CD14-positive monocyte (primary cell): ENCODE measurements at regions not wholly inside any gene's neighbourhood (a gene's known extent, or its start where the extent isn't known, plus 50 kb on each side); places are given as distances from the start of the nearest gene placed in this dataset.

Experiments used
- DNase-seq, 3 donors: peaks; one replicate each; pipeline ENCODE4 v3.0.0-alpha.2; 2011 to 2022
- H2AFZ ChIP-seq: 2 replicates; pipeline ENCODE4 v1.6.0; 2012; ENCODE audit warnings: mild to moderate bottlenecking, low read depth, low read length, inconsistent platforms; ENCODE audit not compliant: insufficient read depth, poor library complexity, severe bottlenecking
- H3K27ac ChIP-seq, 2 donors: 1 replicate in 1 of 2; 2 replicates in 1 of 2; pipeline ENCODE4 v1.5.1; 2012 to 2013; ENCODE audit warnings: low read length in 2 of 2, control low read depth in 1 of 2, inconsistent platforms in 1 of 2, low read depth in 1 of 2, mild to moderate bottlenecking in 1 of 2
- H3K27me3 ChIP-seq, 2 donors: one replicate each; pipeline versions ENCODE4 v1.6.0 to v1.6.1; 2011 to 2013; ENCODE audit warnings: low read length in 2 of 2; ENCODE audit not compliant: control insufficient read depth in 2 of 2, insufficient read depth in 2 of 2
- H3K36me3 ChIP-seq, 2 donors: replicated peaks in 1 of 2; 1 replicate in 1 of 2; 2 replicates in 1 of 2; pipeline versions ENCODE4 v1.5.1 to v1.6.1; 2012 to 2013; ENCODE audit warnings: low read length in 2 of 2, control low read depth in 1 of 2, inconsistent platforms in 1 of 2, mild to moderate bottlenecking in 1 of 2; ENCODE audit not compliant: insufficient read depth in 2 of 2, control insufficient read depth in 1 of 2
- H3K4me1 ChIP-seq, 2 donors: 1 replicate in 1 of 2; 2 replicates in 1 of 2; pipeline versions ENCODE4 v1.5.1 to v1.6.1; 2012 to 2013; ENCODE audit warnings: low read length in 2 of 2, control low read depth in 1 of 2, inconsistent platforms in 1 of 2, mild to moderate bottlenecking in 1 of 2, moderate library complexity in 1 of 2; ENCODE audit not compliant: insufficient read depth in 2 of 2, control insufficient read depth in 1 of 2
- H3K4me2 ChIP-seq: replicated peaks from 2 replicates; pipeline ENCODE3; 2012; ENCODE audit warnings: low read length, moderate library complexity, mild to moderate bottlenecking; ENCODE audit not compliant: poor library complexity, severe bottlenecking; ENCODE audit errors: extremely low read depth
- H3K4me3 ChIP-seq, 3 experiments: fragments of 200-600 bp in 1 of 3; sonication (generic) in 1 of 3; replicated peaks in 1 of 3; 1 replicate in 2 of 3; 2 replicates in 1 of 3; pipeline ENCODE4 v1.5.1; 2011 to 2013; ENCODE audit warnings: low read length in 3 of 3, mild to moderate bottlenecking in 3 of 3, control low read depth in 2 of 3, low read depth in 2 of 3, inconsistent platforms in 1 of 3, moderate library complexity in 1 of 3
- H3K79me2 ChIP-seq: 2 replicates; pipeline ENCODE4 v1.6.0; 2012; ENCODE audit warnings: mild to moderate bottlenecking, control low read depth, inconsistent platforms, low read length, moderate library complexity; ENCODE audit not compliant: insufficient read depth
- H3K9ac ChIP-seq: 2 replicates; pipeline ENCODE4 v1.6.0; 2017; ENCODE audit warnings: low read length, mild to moderate bottlenecking; ENCODE audit not compliant: insufficient read depth, poor library complexity, severe bottlenecking
- H3K9me3 ChIP-seq, 2 donors: replicated peaks in 1 of 2; 1 replicate in 1 of 2; 2 replicates in 1 of 2; pipeline versions ENCODE4 v1.5.1 to v1.6.1; 2012 to 2013; ENCODE audit warnings: low read length in 2 of 2, control low read depth in 1 of 2; ENCODE audit not compliant: control insufficient read depth in 1 of 2, insufficient read depth in 1 of 2
- H4K20me1 ChIP-seq: 2 replicates; pipeline ENCODE4 v1.6.0; 2012; ENCODE audit warnings: mild to moderate bottlenecking, low read length, control low read depth, moderate library complexity; ENCODE audit not compliant: insufficient read depth
- H3K27ac Mint-ChIP-seq, 7 donors: one replicate each; pipeline ENCODE4 v1.8.0; 2020; ENCODE audit warnings: mild to moderate bottlenecking in 7 of 7, mixed read lengths in 7 of 7, moderate library complexity in 6 of 7, inconsistent platforms in 2 of 7
- H3K27me3 Mint-ChIP-seq, 3 donors: one replicate each; pipeline ENCODE4 v1.8.0; 2021 to 2022; ENCODE audit warnings: low read depth in 3 of 3, mild to moderate bottlenecking in 3 of 3, mixed read lengths in 3 of 3, moderate library complexity in 3 of 3, inconsistent platforms in 1 of 3
- H3K36me3 Mint-ChIP-seq, 2 donors: one replicate each; pipeline ENCODE4 v1.8.0; 2020; ENCODE audit warnings: mixed read lengths in 2 of 2, inconsistent platforms in 1 of 2, mild to moderate bottlenecking in 1 of 2
- H3K4me1 Mint-ChIP-seq: one replicate; pipeline ENCODE4 v1.8.0; 2020; ENCODE audit warnings: mild to moderate bottlenecking, mixed read lengths
- H3K4me3 Mint-ChIP-seq, 2 donors: one replicate each; pipeline ENCODE4 v1.8.0; 2020; ENCODE audit warnings: mild to moderate bottlenecking in 2 of 2, mixed read lengths in 2 of 2, moderate library complexity in 1 of 2
- H3K9me3 Mint-ChIP-seq, 7 donors: one replicate each; pipeline ENCODE4 v1.8.0; 2020 to 2022; ENCODE audit warnings: mixed read lengths in 7 of 7, mild to moderate bottlenecking in 6 of 7, moderate library complexity in 6 of 7, inconsistent platforms in 2 of 7
- WGBS: methylation state at CpG from one replicate; pipeline ENCODE4 v1.1.5; 2013; ENCODE audit warnings: missing lambda C conversion rate; ENCODE audit not compliant: insufficient coverage; 5-methylcytosine and 5-hydroxymethylcytosine counted together
- intact Hi-C, 2 donors: fragments of 100-400 bp; cut with micrococcal nuclease; formaldehyde crosslinking; loops; one replicate each; pipeline versions ENCODE4 v1.15.0 to v1.15.1; 2023
- TF ChIP-seq, protein P1 (sequence below): fragments of 200-600 bp; IDR thresholded peaks from one replicate; pipeline ENCODE4 v1.8.0; 2022; ENCODE audit warnings: antibody characterized with exemption, mild to moderate bottlenecking

DNA sequence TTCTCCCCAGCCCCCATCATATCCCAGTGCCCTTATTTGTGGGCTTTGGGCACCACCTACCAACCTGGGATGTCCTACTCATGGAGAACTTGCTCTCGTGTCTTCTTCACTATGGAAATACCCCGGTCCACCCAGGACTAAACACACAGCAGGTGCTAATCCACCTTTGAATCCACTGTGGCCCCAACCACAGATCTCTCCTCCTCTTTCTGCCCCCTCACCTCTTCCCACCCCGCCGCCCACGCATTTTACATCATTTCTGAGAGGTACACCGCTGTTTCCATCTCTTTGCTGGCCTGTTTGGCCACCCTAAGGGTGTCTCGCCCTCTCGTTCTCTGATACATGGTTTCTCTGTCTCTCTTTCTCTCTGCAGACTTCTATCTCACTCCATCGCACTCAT, 82.5 kb upstream of the CTNNBL1 start:
- no peaks in the 10 kb centered on the region for H3K79me2 ChIP-seq
- Mint-ChIP-seq H3K4me1 (no peaks in the 10 kb centered on the region), H3K4me3 (no peak overlapping the region), H3K9me3 (peaks cover 0 to 8% (median 2%) of the 10 kb centered on the region in 7 donors), H3K27ac (no peak overlapping the region), H3K36me3 (no peaks in the 10 kb centered on the region), H3K27me3 (peaks cover 6 to 15% (median 7%) of the 10 kb centered on the region in 3 donors)
- H3K4me1 ChIP-seq, result no peaks in the 10 kb centered on the region
- no peak for DNase-seq
- intact Hi-C loops, result no loop called here
- 88% methylated on average over 8 of the region's 9 CpGs for WGBS
- no peak overlapping the region for H3K4me3 ChIP-seq
- H3K4me2 ChIP-seq, result no peak overlapping the region
- H3K9ac ChIP-seq, result no peak overlapping the region
- H3K27me3 ChIP-seq, result no peaks in the 10 kb centered on the region
- H3K27ac ChIP-seq, result no peak overlapping the region
- H4K20me1 ChIP-seq, result no peaks in the 10 kb centered on the region
- H3K9me3 ChIP-seq, result no peaks in the 10 kb centered on the region
- TF ChIP-seq, protein P1, sequence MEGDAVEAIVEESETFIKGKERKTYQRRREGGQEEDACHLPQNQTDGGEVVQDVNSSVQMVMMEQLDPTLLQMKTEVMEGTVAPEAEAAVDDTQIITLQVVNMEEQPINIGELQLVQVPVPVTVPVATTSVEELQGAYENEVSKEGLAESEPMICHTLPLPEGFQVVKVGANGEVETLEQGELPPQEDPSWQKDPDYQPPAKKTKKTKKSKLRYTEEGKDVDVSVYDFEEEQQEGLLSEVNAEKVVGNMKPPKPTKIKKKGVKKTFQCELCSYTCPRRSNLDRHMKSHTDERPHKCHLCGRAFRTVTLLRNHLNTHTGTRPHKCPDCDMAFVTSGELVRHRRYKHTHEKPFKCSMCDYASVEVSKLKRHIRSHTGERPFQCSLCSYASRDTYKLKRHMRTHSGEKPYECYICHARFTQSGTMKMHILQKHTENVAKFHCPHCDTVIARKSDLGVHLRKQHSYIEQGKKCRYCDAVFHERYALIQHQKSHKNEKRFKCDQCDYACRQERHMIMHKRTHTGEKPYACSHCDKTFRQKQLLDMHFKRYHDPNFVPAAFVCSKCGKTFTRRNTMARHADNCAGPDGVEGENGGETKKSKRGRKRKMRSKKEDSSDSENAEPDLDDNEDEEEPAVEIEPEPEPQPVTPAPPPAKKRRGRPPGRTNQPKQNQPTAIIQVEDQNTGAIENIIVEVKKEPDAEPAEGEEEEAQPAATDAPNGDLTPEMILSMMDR, result no peak
- no peak overlapping the region for H2AFZ ChIP-seq
- no peaks in the 10 kb centered on the region for H3K36me3 ChIP-seq

DNA sequence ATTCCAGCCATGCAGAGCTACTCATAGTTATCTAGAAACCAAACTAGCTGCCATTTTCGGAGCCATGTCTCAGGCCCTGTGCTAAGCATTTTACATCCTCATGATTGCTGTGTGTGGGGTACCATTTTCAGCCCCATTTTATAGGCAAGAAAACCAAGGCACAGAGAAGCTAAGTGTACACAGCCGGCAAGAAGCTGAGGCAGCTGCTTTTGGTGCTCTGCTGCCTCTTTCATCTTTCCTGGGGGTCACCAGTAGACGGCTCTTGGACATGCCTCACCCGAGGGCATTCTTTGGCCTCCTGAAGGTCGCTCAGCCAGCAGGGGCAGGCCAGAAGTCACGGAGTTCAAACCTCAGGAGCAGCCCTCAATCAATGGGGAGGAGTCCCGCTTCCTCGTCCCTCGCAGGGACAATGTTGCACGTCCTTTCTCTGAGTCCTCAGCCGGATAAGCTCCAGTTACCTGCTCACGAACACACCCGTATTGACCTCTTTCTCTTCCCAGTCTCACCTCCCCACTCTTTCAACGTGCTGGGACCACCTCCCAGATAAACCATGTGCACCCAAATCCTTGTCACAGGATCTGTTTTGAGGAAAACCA, 82.6 kb upstream of the BLCAP start:
- Histone ChIP-seq H3K79me2 (no peaks in the 10 kb centered on the region), H3K27ac (no peak overlapping the region), H3K4me3 (no peak overlapping the region), H3K36me3 (no peaks in the 10 kb centered on the region), H3K9ac (no peak overlapping the region), H3K4me1 (no peaks in the 10 kb centered on the region), H4K20me1 (no peaks in the 10 kb centered on the region), H3K27me3 (no peaks in the 10 kb centered on the region), H3K4me2 (no peak overlapping the region), H3K9me3 (no peaks in the 10 kb centered on the region), H2AFZ (no peak overlapping the region)
- intact Hi-C loops, result no loop called here
- Mint-ChIP-seq H3K9me3 (peaks cover 0 to 3% (median 0%) of the 10 kb centered on the region in 7 donors), H3K27ac (no peak overlapping the region), H3K4me3 (no peak overlapping the region), H3K36me3 (no peaks in the 10 kb centered on the region), H3K27me3 (peaks cover 7 to 15% (median 9%) of the 10 kb centered on the region in 3 donors), H3K4me1 (no peaks in the 10 kb centered on the region)
- 84% methylated on average over 13 of the region's 14 CpGs for WGBS
- DNase-seq, result no peak
- TF ChIP-seq, protein P1, result no peak
